GM21447 (cell line): ENCODE measurements at regions not wholly inside any gene's neighbourhood (a gene's known extent, or its start where the extent isn't known, plus 50 kb on each side); places are given as distances from the start of the nearest gene placed in this dataset.
A peak's percentile ranks its signal among the peaks of the same experiment; 100 is the strongest.

Source experiments
- ATAC-seq: cut with Tn5 transposase; IDR thresholded peaks from one replicate; pipeline ENCODE4 v1.9.1; 2021; ENCODE audit not compliant: unreplicated experiment

- ATAC-seq, result no peak
These were observed 86.2 kb upstream of the RPS6KA3 start for GRCh38 chrX:20352935-20353336.

DNA sequence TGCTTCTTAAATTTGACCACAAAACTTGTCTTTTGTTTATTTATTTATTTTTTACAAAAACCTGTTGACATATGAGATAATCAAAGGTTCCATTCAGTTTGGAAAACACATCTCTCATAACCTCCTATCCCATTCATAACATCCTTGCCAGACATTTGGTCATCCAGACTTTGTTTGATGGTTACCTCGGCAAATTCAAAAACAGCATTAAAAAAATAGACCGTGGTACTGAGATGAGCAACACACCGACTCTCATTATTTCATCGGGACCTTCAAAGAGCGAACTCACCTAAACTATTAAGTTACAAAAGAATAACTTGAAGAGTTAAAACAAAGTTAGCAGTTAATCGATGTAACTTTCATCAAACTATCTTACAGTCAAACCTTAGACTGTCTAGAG lies 85.8 kb upstream of the RPS6KA3 start:
- ATAC-seq, result no peak

GRCh38 chrX:20350596-20350995 lies 83.9 kb upstream of the RPS6KA3 start:
- no peak for ATAC-seq

- no peak for ATAC-seq
These were observed 81.4 kb upstream of the RPS6KA3 start for GRCh38 chrX:20348139-20348538.

DNA sequence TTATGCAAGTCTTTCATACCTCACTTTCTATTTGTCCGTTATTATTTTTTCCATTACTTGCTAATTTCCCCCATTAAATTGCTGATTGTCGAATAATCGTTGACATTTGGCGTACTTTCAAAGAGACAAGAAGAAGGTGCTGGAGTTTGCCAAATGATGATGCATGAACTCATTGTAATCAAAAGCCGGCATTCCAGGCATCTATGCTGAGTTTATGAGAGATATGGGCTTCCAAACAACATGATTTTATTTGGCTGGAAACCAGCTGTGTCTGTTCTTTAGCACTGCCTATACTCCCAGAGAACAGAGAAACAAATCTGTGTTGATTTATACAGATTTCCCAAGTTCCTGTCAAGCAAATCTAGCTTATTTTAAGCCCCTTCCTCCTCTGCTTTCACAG lies 80.8 kb upstream of the RPS6KA3 start:
- ATAC-seq, result no peak

- ATAC-seq, result no peak
These were observed 67.0 kb upstream of the RPS6KA3 start for GRCh38 chrX:20333672-20334071.

- ATAC-seq, result no peak
These were observed 63.8 kb upstream of the RPS6KA3 start for GRCh38 chrX:20330545-20330944.

DNA sequence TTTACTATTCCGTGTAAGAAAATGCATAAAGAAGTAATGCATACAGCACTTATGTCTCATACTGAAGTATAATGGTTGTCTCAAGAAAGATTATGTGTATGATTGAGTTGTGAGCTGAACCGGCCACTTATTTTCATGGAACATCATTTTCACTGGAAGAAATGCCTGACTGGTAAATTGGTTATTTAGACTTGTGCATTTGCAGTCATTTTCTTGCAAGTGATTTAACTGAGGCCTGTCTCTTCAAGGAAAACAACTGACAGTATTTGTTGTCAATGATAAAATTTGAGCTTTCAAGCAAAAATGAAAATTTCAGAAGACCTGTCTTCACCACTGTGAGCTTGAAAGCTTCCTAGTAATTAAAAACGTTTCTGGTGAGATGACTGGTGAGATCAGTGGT lies 62.7 kb upstream of the RPS6KA3 start:
- ATAC-seq, result no peak

GRCh38 chrX:20325786-20326388 lies 59.2 kb upstream of the RPS6KA3 start:
- ATAC-seq, result no peak

DNA sequence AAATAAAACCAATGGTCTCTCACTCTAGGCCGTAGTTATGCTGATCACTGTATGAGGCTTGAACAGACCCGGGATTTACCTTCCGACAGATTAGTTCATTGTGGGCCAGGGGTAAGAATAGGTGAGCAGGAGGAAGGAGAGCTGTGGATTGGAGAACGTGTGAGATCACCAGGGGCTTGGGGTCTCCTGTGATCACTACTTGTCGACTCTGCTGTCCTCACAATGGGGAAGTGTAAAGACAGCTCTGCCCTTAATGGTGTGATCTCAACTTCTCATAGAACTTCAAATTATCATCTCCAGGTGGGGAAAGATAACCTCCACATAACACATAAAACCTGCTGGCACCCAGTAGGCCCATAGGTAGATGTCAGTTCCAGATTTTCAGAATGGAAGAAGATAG lies 56.2 kb upstream of the RPS6KA3 start:
- ATAC-seq, result no peak

DNA sequence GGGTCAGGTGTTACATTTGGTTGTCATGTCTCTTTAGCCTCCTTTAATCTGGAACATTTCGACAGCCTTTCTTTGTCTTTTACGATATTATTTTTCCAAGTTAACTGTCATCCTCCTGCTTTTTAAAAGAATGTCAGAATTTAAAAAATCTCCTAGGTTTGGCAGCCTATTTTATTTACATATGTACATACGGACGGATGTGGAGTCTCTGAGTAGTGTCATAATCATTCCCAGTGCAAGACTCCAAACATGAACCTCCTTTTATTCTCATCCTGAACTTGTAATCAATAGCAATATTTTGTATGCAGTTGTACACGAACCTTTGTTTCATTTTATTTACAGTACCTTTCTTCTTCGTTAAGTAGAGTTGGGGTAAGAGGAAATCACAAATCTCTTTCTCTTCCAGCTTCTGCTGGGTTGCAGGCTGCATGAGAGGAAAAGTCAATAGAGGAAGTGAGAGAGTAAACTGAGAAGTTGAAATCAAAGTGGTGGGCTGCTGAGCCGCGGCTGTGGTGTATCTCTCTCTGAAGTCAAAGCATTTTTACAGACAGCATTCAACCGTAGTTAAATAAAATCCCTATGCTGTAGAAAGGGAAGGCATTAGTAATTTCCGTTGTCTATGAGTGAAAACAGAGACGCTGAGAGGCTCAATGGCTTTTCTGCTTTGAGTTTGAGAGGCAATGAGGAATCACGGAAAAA lies 53.9 kb upstream of the RPS6KA3 start:
- peak; percentile 98 for ATAC-seq

DNA sequence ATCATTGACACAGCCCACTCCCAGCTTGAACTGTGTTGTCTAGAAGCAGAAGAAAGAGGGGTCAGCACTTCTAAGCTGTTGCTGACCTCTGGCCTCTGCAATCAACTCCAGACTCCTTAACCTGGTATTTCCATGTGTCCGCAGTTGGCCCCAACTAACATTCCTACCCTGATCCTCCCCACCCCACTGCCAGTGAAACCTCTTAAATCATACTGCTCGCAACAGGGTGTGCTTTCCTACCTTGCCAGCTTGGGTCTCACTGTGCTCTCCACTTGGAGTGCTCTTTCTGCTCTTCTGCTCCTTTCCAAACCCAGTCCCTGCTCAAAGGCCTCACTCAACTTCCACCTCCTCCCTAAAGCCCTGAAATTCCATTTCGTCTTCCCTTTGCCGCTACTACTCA lies 52.3 kb upstream of the RPS6KA3 start:
- ATAC-seq, result no peak

- ATAC-seq, result no peak
These were observed 51.2 kb upstream of the RPS6KA3 start for GRCh38 chrX:20317873-20318272.
